ENCODE measurements at regions not wholly inside any gene's neighbourhood (a gene's known extent, or its start where the extent isn't known, plus 50 kb on each side); places are given as distances from the start of the nearest gene placed in this dataset.

DNA sequence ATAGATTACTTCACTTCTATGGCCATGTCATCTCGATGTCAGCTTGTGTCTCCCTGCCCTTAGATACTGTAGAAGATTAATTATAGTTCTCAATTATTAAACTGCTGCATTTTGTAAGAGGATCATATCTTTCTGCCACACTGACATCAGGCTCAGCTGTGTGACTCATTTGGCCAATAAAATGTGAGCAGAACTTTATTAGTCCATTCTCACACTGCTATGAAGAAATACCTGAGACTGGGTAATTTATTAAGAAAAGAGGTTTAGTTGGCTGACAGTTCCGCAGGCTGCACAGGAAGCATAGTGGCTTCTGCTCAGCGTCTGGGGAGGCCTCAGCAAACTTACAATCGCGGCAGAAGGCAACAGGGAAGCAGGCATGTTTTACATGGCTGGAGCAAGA lies 290.4 kb downstream of the RAD51AP2 start:
- intact Hi-C loops (cut with DNase I; ENCODE audit: low total_unique reads), result no loop called here
- 79 to 88% (median 84%) methylated on average over 5 of the region's 5 CpGs for WGBS, 5 donors
- TF ChIP-seq EP300 (IDR thresholded peaks at IDR 0.05), result no peak
- TF ChIP-seq, protein P1, sequence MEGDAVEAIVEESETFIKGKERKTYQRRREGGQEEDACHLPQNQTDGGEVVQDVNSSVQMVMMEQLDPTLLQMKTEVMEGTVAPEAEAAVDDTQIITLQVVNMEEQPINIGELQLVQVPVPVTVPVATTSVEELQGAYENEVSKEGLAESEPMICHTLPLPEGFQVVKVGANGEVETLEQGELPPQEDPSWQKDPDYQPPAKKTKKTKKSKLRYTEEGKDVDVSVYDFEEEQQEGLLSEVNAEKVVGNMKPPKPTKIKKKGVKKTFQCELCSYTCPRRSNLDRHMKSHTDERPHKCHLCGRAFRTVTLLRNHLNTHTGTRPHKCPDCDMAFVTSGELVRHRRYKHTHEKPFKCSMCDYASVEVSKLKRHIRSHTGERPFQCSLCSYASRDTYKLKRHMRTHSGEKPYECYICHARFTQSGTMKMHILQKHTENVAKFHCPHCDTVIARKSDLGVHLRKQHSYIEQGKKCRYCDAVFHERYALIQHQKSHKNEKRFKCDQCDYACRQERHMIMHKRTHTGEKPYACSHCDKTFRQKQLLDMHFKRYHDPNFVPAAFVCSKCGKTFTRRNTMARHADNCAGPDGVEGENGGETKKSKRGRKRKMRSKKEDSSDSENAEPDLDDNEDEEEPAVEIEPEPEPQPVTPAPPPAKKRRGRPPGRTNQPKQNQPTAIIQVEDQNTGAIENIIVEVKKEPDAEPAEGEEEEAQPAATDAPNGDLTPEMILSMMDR (IDR thresholded peaks at IDR 0.05), result no peak
- TF ChIP-seq POLR2AphosphoS5 (IDR thresholded peaks at IDR 0.05), result no peak
- no peak for TF ChIP-seq POLR2A (IDR thresholded peaks at IDR 0.05)
- H3K9me3 ChIP-seq, result no peaks in the 10 kb centered on the region
- no peaks in the 10 kb centered on the region for H3K27me3 ChIP-seq
- no peak overlapping the region for H3K27ac ChIP-seq
- H3K36me3 ChIP-seq, result no peaks in the 10 kb centered on the region
- no peak overlapping the region for H3K4me3 ChIP-seq
- H3K4me1 ChIP-seq, result no peaks in the 10 kb centered on the region
- DNase-seq, result no peak

- Histone ChIP-seq H3K4me1 (no peaks in the 10 kb centered on the region), H3K27me3 (no peaks in the 10 kb centered on the region), H3K9me3 (no peaks in the 10 kb centered on the region), H3K36me3 (no peaks in the 10 kb centered on the region), H3K4me3 (no peak overlapping the region), H3K27ac (no peak overlapping the region)
- TF ChIP-seq EP300 (IDR thresholded peaks at IDR 0.05), result no peak
- no peak for TF ChIP-seq POLR2A (IDR thresholded peaks at IDR 0.05)
- TF ChIP-seq, protein P1 (IDR thresholded peaks at IDR 0.05), result no peak
- no peak for TF ChIP-seq POLR2AphosphoS5 (IDR thresholded peaks at IDR 0.05)
- intact Hi-C loops (cut with DNase I; ENCODE audit: low total_unique reads), result no loop called here
- no peak for DNase-seq
Observed at GRCh38 chr2:17226941-17227490, 291.2 kb downstream of the RAD51AP2 start.

GRCh38 chr2:17223211-17223610 lies 295.0 kb downstream of the RAD51AP2 start:
- intact Hi-C loops (cut with DNase I; ENCODE audit: low total_unique reads), result no loop called here
- Histone ChIP-seq H3K36me3 (no peaks in the 10 kb centered on the region), H3K27ac (no peak overlapping the region), H3K4me1 (no peaks in the 10 kb centered on the region), H3K4me3 (no peak overlapping the region), H3K27me3 (no peaks in the 10 kb centered on the region), H3K9me3 (no peaks in the 10 kb centered on the region)
- TF ChIP-seq POLR2AphosphoS5 (IDR thresholded peaks at IDR 0.05) (no peak), EP300 (IDR thresholded peaks at IDR 0.05) (no peak), POLR2A (IDR thresholded peaks at IDR 0.05) (no peak)
- TF ChIP-seq, protein P1 (IDR thresholded peaks at IDR 0.05), result no peak
- WGBS, 5 donors, result 68 to 85% (median 82%) methylated on average over 4 of the region's 4 CpGs
- DNase-seq, result no peak

DNA sequence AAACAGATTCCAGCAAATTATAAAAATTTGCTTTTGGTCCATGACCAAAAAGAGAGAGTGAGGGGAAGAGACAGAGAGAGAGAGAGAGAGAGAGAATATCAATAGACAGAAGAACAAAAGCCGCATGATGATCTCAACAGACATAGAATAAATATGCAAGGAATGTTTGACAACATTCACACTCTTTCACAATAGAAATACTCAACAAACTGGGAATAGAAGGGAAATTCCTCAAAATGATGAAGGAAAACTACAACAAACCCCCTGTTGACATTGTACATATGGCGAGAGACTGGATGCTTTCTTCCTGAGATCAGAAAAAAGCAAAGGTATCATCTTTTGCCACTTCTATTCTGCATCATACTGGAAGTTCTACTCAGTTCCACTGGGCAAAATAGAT lies 309.7 kb downstream of the RAD51AP2 start:
- Histone ChIP-seq H3K36me3 (no peaks in the 10 kb centered on the region), H3K27me3 (no peaks in the 10 kb centered on the region), H3K27ac (no peak overlapping the region), H3K9me3 (no peaks in the 10 kb centered on the region), H3K4me1 (no peaks in the 10 kb centered on the region), H3K4me3 (no peak overlapping the region)
- intact Hi-C loops (cut with DNase I; ENCODE audit: low total_unique reads), result no loop called here
- TF ChIP-seq EP300 (IDR thresholded peaks at IDR 0.05), result no peak
- TF ChIP-seq POLR2A (IDR thresholded peaks at IDR 0.05), result no peak
- TF ChIP-seq, protein P1 (IDR thresholded peaks at IDR 0.05), result no peak
- no peak for TF ChIP-seq POLR2AphosphoS5 (IDR thresholded peaks at IDR 0.05)
- DNase-seq, result no peak
- WGBS, 5 donors, result 46 to 92% (median 66%) methylated on average over 2 of the region's 2 CpGs

All from stomach (tissue), 8 donors.